CD4-positive, alpha-beta T cell treated with Interferon alpha-2 for 1 hour (primary cell): ENCODE measurements at regions not wholly inside any gene's neighbourhood (a gene's known extent, or its start where the extent isn't known, plus 50 kb on each side); places are given as distances from the start of the nearest gene placed in this dataset.
"Not testable (repeated sequence)": the region's sequence is repeated elsewhere in the genome, so short reads cannot be mapped to it uniquely, and the experiment has no call there.

ENCODE experiments used
- DNase-seq, 2 donors: peaks; one replicate each; pipeline ENCODE4 v3.0.0-alpha.2; 2020 to 2022

DNA sequence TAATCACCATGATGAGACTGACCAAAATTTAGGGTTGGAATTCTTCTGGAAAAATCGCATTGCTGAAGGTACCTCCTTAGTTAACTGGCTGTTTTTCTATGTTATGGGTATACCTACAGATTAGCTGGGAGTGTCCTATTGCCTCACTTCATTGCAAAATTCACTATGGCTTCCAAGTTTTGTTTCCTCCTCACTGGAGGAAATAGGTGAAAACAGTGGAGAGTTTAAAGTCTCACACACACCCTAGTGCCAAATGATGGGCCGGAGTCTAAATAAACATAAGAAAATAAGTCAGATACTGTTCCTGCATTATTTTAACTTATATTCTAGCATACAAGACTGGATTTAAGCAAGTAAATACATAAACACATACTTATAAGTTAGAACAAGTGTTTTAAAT, 98.2 kb downstream of the AHR start:
- no peak for DNase-seq

DNA sequence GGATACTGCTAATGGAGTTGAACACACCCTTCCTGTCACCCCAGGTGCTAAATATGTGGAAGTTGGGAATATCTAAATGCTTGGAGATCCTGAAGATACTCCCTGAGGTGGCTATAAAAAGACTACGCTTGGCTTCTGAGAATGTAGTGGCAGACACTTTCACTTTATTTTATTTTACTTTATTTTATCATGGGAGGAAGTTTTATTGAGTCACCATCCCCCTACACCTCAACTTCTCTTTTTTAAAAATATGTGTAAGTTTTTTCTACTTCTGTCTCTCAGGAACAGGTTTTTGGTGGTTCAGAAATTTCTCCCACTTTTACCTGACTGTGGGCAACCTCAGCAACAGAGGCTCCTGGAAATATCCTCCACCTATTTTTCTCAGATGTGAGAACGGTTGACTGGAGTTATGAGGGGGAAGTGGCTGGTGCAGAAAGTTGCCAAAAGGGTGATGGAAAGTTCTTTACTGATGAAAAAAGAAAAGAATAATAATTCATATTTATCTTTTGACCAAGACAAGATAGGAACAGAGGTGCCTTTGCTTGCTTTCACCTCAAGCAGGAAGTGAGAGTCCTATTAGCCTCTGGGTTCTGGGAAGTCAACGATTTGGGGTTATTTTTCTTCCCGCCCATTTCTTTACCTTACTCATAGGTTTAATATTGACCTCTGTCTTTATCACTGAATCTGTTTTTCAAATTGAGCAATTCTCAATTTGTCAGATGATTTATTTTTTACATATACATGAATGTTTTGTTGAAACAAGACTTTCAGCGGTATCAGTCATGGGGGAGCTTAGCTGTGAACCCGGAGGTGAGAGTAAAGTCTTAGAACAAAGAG, 103.6 kb downstream of the AHR start:
- DNase-seq, result peak in 1 of 2 donors; percentile 6

DNA sequence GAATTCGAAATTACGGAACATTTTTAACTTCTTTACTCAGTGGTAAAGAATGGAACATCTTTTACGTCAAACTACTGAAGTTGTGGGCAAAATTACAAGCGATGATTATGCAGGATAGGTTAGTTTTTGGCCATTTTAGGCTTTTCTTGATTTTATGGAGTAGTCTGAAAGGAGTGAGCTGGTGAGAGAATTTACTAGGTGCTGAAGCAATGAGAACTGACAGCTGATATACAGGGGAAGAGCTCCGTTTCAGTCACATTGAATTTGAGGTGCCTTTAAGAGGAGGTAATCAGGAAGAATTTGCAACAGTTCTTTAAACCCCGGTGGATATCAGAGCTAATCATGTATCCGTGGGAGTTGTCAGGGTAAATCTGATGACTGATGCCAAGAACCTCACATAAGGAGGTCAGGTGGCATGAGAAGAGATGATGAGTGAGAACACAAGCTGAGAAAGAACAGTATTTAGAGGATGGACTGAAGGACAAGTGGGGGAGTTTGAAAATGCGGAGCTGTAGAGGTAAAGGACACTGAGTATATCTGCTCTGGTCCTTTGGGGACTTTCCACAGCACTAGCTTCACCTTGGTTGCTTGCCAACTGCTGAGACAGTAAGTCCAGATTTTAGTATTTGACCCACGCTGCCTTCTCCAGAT, 104.3 kb downstream of the AHR start:
- DNase-seq, result peak in 1 of 2 donors; percentile 3

DNA sequence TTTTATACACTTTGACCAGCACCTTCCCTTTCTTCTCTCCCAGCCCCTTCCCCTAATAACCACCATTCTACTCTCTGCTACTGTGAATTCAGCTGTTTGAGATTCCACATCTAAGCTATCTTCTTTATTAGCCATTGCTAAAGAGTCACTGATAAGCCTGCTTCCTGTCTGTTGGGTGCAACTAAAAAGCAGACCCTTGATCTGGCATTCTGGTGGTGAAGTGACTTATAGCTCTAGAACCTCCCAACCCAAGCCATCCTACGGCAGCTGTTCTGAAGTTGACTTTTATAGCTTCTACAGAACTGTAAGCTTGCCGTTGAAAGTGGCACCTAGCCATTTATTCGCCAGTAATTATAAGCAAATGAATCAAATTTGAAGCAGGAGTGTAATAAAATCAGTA, 105.6 kb downstream of the AHR start:
- DNase-seq, result no peak

DNA sequence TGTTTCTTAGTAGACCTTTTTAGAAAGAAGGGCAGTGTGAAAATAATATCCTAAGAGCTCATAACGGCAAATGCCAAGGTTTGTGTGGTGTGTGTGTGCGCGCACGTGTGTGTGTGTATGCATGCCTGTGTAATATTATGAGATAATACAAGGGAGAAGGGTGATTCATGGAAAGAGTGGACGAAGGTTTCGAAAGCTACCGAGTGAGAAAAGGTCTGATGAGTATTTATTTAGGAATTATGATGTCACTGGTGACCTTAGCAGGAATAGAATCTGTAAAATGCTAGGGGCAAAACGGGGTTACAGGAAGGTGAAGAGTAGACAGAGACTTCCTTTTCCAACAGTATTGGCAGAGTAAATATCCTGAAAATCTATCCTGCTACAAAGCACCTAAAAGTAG, 107.3 kb downstream of the AHR start:
- no peak for DNase-seq

DNA sequence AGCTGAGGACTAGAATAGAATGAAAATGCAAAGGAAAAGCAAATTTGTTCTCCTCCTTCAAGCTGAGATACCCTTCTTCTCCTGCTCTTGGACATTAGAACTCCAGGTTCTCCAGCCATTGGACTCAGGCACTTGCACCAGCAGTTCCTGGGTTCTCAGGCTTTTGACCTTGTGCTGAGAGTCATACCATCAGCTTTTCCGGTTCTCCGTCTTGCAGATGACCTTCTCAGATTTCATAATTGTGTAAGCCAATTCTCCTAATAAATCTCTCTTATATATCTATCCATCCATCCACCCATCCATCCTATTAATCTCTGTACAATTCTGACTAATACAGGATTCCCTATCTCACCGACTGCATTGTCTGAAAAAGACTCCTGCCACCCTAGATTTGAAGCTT, 108.3 kb downstream of the AHR start:
- DNase-seq, result no peak

DNA sequence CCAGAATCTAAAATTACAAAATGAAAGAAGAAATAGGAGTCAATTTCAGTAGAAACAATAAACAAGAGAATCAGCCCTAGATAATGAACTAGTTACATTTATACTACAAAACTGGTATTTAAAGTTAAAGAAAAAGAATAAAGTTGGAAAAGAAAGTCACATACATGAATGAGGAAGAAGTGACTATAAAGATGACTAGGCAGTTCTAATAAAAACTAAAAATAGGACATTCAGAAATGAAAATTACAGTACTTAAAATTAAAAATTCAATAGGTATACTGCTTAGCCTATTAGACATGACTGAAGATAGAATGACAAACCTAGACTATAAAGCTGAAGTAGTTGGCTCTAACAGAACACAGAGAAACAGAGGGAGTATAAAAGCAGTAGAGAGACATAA, 108.8 kb downstream of the AHR start:
- no peak for DNase-seq

DNA sequence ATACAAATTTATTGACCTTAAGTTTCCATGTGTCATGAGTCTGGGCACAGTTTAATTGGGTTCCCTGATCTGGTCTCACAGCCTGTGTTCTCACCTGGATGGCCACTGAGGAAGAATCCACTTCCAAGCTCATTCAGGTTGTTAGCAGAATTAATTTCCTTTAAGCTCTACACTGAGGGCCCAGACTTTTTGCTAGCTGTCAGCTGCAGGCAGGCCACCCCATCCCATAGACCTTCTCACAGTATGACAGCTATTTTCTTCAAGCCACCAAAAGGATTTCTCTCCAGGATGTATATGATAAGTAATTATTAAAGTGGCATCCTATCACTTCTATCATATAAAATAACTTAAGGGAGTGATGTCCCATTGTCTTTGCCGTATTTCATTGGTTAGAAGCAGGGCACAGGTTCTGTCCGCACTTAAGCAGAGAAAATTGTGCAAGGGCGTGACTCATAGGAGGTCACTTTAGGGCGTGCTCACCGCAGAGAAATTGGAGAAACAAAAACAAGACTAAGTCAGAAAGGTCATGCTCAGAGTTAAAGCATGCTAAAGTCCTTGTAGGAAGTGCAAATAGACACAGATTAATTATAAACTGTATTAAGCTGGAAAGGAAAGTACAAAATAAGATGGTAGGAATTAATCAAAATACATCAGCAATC, 109.9 kb downstream of the AHR start:
- peak; percentile 4 to 57 for DNase-seq

DNA sequence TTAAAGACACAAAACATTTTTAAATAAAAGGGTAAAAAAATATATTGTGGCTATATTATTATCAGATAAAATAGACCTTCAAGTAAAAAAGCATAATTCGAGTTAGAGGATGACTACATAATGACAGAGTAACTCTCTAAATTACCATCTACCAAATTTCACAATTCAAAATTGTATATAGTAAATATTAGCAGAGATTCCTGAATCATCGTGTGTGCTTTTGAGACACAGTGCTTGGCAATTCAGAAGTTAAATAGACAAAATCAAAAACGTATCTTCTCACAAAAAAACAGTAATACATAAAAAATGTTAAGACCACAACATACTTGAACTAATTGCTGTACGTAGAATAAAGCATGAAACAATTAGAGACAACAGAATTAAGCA, 110.4 kb downstream of the AHR start:
- DNase-seq, result no peak

DNA sequence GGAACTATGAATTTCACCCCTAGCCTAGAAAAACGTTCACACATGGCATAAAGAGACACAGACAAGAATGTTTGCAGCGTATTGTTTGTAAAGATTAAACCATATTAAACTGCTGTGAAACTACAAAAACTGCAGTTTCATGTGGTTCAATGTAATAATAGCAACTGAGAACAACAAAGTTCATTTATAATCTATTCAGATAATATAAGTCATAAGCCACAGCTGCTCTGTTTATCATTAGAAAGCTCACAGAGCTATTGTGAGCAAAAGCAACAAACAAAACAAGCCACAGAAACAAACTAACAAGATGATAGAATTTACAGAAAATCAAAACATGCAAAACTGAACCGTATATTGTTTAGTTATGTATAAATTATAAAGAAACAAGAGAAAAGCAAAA, 113.5 kb downstream of the AHR start:
- DNase-seq, result no peak

DNA sequence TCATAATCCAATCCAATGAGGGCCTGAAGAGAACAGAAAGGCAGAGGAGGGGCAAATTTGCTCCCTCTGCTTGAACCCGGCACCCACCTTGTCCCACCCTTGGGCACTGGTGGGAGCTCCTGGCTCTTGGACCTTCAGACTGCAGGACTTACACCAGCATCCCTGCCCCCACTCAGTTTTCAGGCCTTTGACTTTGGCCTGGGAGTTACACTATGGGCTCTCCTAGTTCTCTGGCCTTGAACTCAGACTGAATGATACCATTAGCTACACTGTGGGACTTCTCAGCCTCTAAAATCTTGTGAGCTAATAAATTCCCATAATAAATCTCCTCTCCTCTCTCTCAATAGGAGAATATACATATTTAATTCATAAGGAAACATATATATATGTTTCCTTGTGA, 114.4 kb downstream of the AHR start:
- DNase-seq, result no peak

DNA sequence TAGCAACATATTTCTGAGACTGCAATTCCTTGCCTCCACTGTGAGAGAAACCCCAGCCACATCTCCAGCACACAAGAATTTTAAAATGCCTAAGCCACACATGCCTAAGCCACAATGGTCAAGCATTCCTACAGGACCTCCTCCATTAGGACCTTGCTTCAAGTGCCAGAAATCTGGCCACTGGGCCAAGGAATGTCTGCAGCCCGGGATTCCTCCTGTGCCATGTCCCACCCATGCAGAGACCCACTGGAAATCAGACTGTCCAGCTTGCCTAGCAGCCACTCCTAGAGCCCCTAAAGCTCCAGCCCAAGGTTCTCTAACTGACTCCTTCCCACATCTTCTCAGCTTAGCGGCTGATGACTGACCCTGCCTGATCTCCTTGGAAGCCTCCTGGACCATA, 117.5 kb downstream of the AHR start:
- DNase-seq, result no peak

DNA sequence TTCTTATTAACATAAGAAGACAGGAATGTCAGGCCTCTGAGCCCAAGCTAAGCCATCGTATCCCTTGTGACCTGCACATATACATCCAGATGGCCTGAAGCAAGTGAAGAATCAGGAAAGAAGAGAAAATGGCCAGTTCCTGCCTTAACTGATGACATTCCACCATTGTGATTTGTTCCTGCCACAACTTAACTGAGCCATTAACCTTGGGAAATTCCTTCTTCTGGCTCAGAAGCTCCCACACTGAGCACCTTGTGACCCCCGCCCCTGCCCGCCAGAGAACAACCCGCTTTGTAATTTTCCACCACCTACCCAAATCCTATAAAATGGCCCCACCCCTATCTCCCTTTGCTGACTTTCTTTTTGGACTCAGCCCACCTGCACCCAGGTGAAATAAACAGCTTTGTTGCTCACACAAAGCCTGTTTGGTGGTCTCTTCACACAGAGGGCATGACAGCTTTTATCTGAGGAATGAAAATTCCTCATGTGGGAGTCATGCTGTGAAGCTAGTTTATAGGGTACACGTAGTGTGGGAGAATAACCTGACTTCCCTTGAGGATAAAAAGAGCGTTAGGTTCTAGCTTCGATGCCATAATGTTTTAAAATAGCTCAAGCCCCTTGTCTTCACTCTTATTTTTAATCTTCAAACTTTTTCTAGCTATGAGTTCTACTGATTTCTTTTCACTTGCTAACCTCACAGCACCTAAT, 122.0 kb downstream of the AHR start:
- DNase-seq, result not testable (repeated sequence)

DNA sequence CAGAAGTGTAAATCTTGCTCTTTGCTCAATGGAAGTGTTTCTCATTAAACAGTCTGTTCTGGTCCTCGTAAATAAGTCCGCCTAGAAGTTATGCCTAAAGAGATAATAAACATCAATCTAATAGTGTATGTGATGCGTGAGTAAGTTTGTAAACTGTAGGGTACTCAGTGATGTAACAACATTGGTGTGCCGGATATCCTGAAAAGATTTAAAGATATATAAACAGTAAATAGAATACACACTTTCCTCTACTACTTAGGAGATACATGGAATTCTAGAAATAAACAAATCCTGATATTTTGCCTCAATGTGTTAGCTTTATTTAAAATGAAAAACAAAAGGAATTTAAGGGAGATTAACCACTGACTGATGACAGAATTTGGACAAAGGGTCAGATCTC, 123.5 kb downstream of the AHR start:
- DNase-seq, result no peak

DNA sequence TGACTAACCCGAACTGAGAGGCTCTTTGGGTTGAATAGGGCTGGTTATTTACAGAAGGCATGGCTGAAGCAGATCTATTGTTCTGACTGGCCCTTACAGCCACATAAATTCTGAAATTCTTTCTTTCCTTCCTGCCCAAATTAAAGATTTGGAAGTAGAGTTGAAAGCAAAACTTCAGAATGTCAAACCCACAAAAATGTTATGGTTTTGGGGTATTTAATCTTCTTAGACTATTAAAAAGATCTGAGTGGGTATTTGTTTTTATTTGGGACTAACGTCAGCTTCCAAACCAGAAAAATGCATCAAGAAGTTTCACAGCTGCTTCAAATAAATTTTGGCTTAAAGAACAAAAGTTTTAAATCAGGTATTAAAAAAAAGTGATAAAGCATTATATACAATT, 124.5 kb downstream of the AHR start:
- DNase-seq, result no peak

DNA sequence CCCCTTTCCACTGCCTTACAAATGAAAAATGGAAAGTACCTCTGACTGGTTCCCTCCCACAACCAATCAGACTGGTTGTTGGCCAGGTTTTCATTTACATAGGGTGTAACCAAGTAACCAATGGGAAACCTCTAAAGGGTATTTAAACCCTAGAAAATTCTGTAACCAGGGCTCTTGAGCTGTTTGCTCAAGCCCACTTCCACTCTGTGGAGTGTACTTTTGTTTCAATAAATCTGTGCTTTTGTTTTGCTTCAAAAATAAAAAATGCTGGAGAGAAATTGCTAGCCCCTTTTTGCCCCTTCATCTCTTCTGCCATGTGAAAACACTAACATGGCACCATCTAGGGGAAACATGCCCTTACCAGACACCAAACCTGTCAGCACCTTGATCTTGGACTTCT, 129.5 kb downstream of the AHR start:
- no peak for DNase-seq

DNA sequence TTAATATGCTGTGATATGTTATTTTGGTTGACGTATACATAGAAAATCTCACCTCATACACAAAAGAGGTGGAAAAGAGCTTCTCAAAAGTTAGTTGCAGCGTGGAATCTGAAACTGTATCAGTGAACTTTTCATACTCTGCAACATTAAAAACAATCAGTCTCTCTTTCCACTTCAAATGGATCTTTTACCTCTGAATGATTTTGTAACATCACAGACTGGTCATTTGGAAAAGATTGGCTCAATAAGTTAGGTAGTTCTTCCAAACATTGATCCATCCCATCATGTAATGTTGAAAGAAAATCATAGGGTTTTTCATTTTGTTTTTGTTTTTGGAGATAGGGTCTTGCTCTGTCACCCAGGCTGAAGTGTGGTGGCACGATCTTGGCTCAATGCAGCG, 131.1 kb downstream of the AHR start:
- DNase-seq, result no peak

DNA sequence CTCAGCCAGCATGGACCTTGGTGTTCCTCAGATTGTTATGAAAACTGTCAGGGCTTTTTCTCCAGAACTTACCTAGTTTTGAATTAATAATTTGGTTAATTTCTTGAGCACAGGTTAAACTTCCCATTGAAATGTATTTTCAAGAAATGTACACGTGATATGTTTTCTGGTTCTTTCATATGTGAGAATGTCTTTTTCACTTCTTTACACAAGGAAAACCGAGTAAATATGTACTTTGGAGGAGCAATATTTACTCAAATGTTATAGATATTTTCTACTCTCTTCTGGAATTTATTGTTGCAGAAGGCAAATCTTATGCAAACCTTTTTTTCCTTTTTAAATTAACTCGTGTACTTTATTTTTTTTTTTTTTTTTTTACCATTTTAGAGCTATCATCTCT, 134.3 kb downstream of the AHR start:
- DNase-seq, result no peak

DNA sequence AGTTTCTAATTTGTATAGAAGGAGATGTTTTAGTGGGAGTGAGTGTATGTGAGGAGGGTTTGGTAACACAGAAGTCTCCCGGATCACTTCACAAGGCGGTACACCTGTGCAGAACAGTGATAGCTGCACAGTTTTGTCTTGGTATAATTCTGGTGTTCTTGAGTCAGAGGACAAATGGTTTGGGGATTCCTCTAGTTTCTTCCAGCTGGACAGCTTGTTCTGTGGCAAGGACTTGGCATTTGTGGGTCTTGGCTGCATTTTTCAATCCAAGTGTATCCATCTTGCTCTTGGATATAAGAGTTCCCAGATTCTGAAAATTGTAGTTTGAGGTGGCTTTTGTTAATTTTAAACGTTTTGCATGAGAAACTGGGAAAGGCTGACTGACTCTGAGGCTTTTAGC, 135.7 kb downstream of the AHR start:
- no peak for DNase-seq

DNA sequence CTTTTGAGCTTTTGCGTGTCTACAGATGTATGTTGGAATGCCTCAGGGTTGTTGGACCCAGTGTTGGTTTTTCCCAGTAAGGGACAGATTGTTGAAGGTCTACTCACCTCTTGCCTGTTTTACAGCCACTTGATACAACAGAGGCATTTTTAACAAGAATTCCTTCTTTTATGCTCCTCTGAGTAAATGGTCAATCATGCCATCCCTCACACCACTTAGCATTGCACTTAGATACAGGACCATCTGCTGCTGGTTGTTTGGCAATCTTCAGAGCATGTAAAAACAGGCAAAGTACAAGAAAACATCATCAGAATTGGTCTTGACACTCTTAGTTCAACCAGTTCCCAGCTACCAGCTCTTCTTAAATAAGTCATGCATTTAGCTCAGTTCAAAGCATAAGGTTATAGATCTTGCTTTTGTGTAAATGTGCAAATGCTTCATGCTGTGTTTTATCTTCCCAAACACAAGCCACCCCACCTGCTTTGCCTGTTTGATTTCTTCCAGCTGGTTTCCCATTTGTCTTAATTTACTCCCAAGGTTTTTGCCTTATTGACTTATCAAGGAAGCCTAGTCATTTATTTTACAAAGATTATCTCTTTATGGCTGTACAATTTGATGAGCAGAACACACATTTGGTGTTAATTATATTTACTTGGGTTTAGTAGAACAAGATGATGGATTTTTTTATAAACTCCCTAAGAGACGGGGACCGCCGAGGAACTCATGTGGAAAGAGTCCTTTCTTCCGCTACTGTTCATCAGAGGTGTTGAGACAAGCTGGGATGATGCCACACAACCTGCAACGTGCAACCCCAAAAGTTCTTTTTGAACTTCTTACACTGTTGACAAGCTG, 136.6 kb downstream of the AHR start:
- DNase-seq, result no peak

DNA sequence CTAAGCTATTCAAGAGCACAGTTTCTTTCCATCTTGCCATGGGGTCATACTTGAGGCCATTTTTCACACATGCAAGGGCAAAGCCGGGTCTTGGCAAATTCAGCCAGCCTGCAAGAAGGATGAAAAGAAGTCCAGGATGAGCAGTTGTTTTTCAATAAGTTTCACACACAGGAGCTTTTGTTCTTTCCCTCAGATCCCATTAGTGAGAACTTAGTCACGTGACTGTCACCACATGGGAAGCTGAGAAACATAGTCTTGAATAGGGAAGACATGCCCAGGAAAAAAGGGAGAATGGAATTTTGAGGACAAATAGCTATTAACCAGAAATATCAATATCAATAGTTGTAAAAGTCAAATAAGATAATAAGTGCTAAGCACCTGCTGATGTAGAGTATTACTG, 137.7 kb downstream of the AHR start:
- no peak for DNase-seq

DNA sequence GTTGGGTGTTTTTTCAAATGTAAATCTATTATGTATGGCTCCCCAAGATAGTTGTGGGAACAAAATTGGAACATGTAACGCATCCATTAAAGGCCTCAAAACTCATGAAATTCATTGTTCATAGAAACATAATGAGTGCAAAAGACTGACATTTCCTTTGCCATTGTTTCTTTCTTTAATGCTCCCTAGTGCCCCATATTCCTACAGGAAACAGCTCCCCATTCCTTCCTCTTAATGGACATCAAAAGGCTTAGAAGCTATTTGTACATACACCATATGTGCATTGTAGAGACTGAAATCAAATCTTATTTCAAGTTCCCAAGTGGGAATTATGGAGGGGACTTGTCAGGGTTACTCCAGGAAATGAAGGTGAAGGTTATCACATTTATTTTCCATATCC, 139.1 kb downstream of the AHR start:
- no peak for DNase-seq
